H9 (cell line): ENCODE measurements at regions not wholly inside any gene's neighbourhood (a gene's known extent, or its start where the extent isn't known, plus 50 kb on each side); places are given as distances from the start of the nearest gene placed in this dataset.

Experiments
- DNase-seq: peaks from one replicate; pipeline ENCODE4 v3.0.0-alpha.2; 2017
- H2AFZ ChIP-seq: one replicate; pipeline ENCODE4 v1.6.1; 2013; ENCODE audit warnings: mild to moderate bottlenecking, low read length, control low read depth, moderate library complexity
- H2AK5ac ChIP-seq: 2 replicates; pipeline ENCODE4 v1.6.1; 2013; ENCODE audit warnings: low read length, control low read depth, mixed read lengths; ENCODE audit not compliant: insufficient read length
- H2BK120ac ChIP-seq: one replicate; pipeline ENCODE4 v1.6.1; 2013; ENCODE audit warnings: low read depth, mild to moderate bottlenecking, low read length, control low read depth, inconsistent platforms; ENCODE audit not compliant: poor library complexity, severe bottlenecking
- H2BK12ac ChIP-seq: 2 replicates; pipeline ENCODE4 v1.6.1; 2013; ENCODE audit warnings: low read length, control low read depth, mixed read lengths, low read depth; ENCODE audit not compliant: insufficient read length
- H2BK15ac ChIP-seq: 2 replicates; pipeline ENCODE4 v1.6.1; 2013; ENCODE audit warnings: low read depth, low read length, control low read depth
- H2BK20ac ChIP-seq: one replicate; pipeline ENCODE4 v1.6.1; 2013; ENCODE audit warnings: low read depth, mild to moderate bottlenecking, low read length, control low read depth, inconsistent platforms; ENCODE audit not compliant: poor library complexity, severe bottlenecking
- H2BK5ac ChIP-seq: 2 replicates; pipeline ENCODE4 v1.6.1; 2013; ENCODE audit warnings: low read length, control low read depth, mixed read lengths; ENCODE audit not compliant: insufficient read length
- H3K14ac ChIP-seq: 2 replicates; pipeline ENCODE4 v1.6.1; 2013; ENCODE audit warnings: low read length, control low read depth; ENCODE audit not compliant: insufficient read depth
- H3K18ac ChIP-seq: 2 replicates; pipeline ENCODE4 v1.6.1; 2013; ENCODE audit warnings: low read depth, mild to moderate bottlenecking, mixed read lengths, low read length, control low read depth; ENCODE audit not compliant: insufficient read length
- H3K23ac ChIP-seq: 2 replicates; pipeline ENCODE4 v1.6.1; 2013; ENCODE audit warnings: low read length, control low read depth, mixed read lengths, low read depth; ENCODE audit not compliant: insufficient read length
- H3K23me2 ChIP-seq: 2 replicates; pipeline ENCODE4 v1.6.1; 2013; ENCODE audit warnings: low read depth, mild to moderate bottlenecking, mixed read lengths, low read length, control low read depth; ENCODE audit not compliant: insufficient read length, poor library complexity, severe bottlenecking
- H3K27ac ChIP-seq: 2 replicates; pipeline ENCODE4 v1.5.1; 2013; ENCODE audit warnings: low read length, control low read depth, mixed read lengths, low read depth; ENCODE audit not compliant: insufficient read length
- H3K27me3 ChIP-seq: 2 replicates; pipeline ENCODE4 v1.6.1; 2013; ENCODE audit warnings: low read length, control low read depth, inconsistent platforms; ENCODE audit not compliant: insufficient read depth
- H3K4ac ChIP-seq: 2 replicates; pipeline ENCODE4 v1.6.1; 2013; ENCODE audit warnings: low read depth, mild to moderate bottlenecking, control low read depth, inconsistent platforms, low read length, moderate library complexity
- H3K4me1 ChIP-seq: 2 replicates; pipeline ENCODE4 v1.6.1; 2013; ENCODE audit warnings: low read length, control low read depth, inconsistent platforms; ENCODE audit not compliant: insufficient read depth
- H3K4me2 ChIP-seq: 2 replicates; pipeline ENCODE4 v1.6.1; 2013; ENCODE audit warnings: low read length, control low read depth, mixed read lengths; ENCODE audit not compliant: insufficient read length, insufficient read depth
- H3K56ac ChIP-seq: 2 replicates; pipeline ENCODE4 v1.6.1; 2013; ENCODE audit warnings: low read depth, mild to moderate bottlenecking, mixed read lengths, low read length, control low read depth; ENCODE audit not compliant: insufficient read length
- H3K79me1 ChIP-seq: 2 replicates; pipeline ENCODE4 v1.6.1; 2013; ENCODE audit warnings: low read depth, mild to moderate bottlenecking, moderate library complexity, low read length, control low read depth, inconsistent platforms; ENCODE audit not compliant: insufficient read depth, poor library complexity, severe bottlenecking
- H3K79me2 ChIP-seq: 2 replicates; pipeline ENCODE4 v1.6.1; 2013; ENCODE audit warnings: low read length, control low read depth, inconsistent platforms; ENCODE audit not compliant: insufficient read depth
- H3K9ac ChIP-seq: 2 replicates; pipeline ENCODE4 v1.6.1; 2013; ENCODE audit warnings: low read length, control low read depth, mixed read lengths; ENCODE audit not compliant: insufficient read length; ENCODE audit errors: extremely low read depth
- H3K9me3 ChIP-seq: one replicate; pipeline ENCODE4 v1.6.1; 2013; ENCODE audit warnings: low read depth, low read length, inconsistent platforms; ENCODE audit not compliant: control insufficient read depth
- H3T11ph ChIP-seq: one replicate; pipeline ENCODE4 v1.6.1; 2013; ENCODE audit warnings: mild to moderate bottlenecking, low read length, control low read depth, inconsistent platforms
- H4K20me1 ChIP-seq: one replicate; pipeline ENCODE4 v1.6.1; 2013; ENCODE audit not compliant: control insufficient read depth, insufficient read length, insufficient read depth
- H4K5ac ChIP-seq: 2 replicates; pipeline ENCODE4 v1.6.1; 2013; ENCODE audit warnings: low read depth, mild to moderate bottlenecking, mixed read lengths, low read length, control low read depth; ENCODE audit not compliant: insufficient read length
- H4K8ac ChIP-seq: replicated peaks from 2 replicates; pipeline ENCODE4 v1.6.1; 2013; ENCODE audit warnings: low read length, control low read depth, mixed read lengths, low read depth; ENCODE audit not compliant: insufficient read length
- H4K91ac ChIP-seq: 2 replicates; pipeline ENCODE4 v1.6.1; 2013; ENCODE audit warnings: low read depth, mild to moderate bottlenecking, moderate library complexity, mixed read lengths, low read length, control low read depth; ENCODE audit not compliant: insufficient read length
- H3K27ac Mint-ChIP-seq, 3 experiments: 2 replicates in 2 of 3; 3 replicates in 1 of 3; pipeline ENCODE4 v1.8.0; 2020 to 2021; ENCODE audit warnings: mixed read lengths in 3 of 3, mild to moderate bottlenecking in 1 of 3, moderate library complexity in 1 of 3
- H3K27me3 Mint-ChIP-seq: 2 replicates; pipeline ENCODE4 v1.8.0; 2021; ENCODE audit warnings: low read depth, mild to moderate bottlenecking, moderate library complexity, mixed read lengths
- H3K36me3 Mint-ChIP-seq, 3 experiments: 2 replicates in 2 of 3; 3 replicates in 1 of 3; pipeline ENCODE4 v1.8.0; 2020 to 2021; ENCODE audit warnings: low read depth in 3 of 3, mixed read lengths in 3 of 3; ENCODE audit not compliant: insufficient read depth in 1 of 3
- H3K4me1 Mint-ChIP-seq, 2 experiments: 2 replicates each; pipeline ENCODE4 v1.8.0; 2020; ENCODE audit warnings: mixed read lengths in 2 of 2
- H3K4me3 Mint-ChIP-seq, 2 experiments: 2 replicates in 1 of 2; 3 replicates in 1 of 2; pipeline ENCODE4 v1.8.0; 2020 to 2021; ENCODE audit warnings: mild to moderate bottlenecking in 2 of 2, mixed read lengths in 2 of 2, moderate library complexity in 1 of 2
- H3K9me3 Mint-ChIP-seq, 2 experiments: 2 replicates in 1 of 2; 3 replicates in 1 of 2; pipeline ENCODE4 v1.8.0; 2020; ENCODE audit warnings: mild to moderate bottlenecking in 2 of 2, mixed read lengths in 2 of 2, moderate library complexity in 1 of 2
- WGBS: extraction: QIAGEN DNeasy Blood & Tissue Kit; methylation state at CpG from one replicate; pipeline ENCODE4 v1.1.7; 2013; ENCODE audit warnings: missing lambda C conversion rate, low lambda C conversion rate, mixed read lengths; ENCODE audit not compliant: insufficient read length; ENCODE audit errors: extremely low coverage; 5-methylcytosine and 5-hydroxymethylcytosine counted together
- TF ChIP-seq, protein P1 (sequence below): fragments of 200-600 bp; sonication (generic); conservative IDR thresholded peaks from 3 replicates; pipeline ENCODE4 v1.8.0; 2021; ENCODE audit warnings: antibody characterized with exemption, mild to moderate bottlenecking

DNA sequence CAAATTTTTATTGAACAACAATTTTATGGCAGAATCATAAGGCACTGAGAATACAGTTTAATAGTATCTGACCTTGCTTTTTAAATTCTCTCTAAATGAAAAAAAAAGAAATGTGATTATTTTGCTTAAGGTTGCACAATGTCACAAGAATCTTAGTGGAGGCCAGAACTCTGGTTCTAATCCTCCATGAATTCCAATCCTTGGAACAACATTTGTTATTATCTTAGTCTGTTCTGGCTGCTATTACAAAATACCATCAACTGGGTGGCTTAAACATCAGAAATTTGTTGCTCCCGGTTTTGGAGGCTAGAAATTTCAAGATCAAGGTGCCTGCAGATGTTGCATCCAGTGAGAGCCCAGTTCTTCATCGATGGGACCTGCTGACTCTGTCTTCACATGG lies 158.2 kb upstream of the POM121L12 start:
- no peak overlapping the region for H4K8ac ChIP-seq
- Mint-ChIP-seq H3K4me1 (no peaks in the 10 kb centered on the region), H3K36me3 (no peaks in the 10 kb centered on the region; a peak in 1 of 7 replicates), H3K4me3 (no peak overlapping the region), H3K9me3 (peaks cover 0 to 4% of the 10 kb centered on the region in 2 experiments; a peak in 2 of 5 replicates), H3K27me3 (no peaks in the 10 kb centered on the region), H3K27ac (no peak overlapping the region)
- H3K23me2 ChIP-seq: no peaks in the 10 kb centered on the region
- no peak overlapping the region for H2BK12ac ChIP-seq
- WGBS: no CpG with 5 or more reads among the region's 2 CpGs
- no peak overlapping the region for H4K91ac ChIP-seq
- H3K79me1 ChIP-seq: no peaks in the 10 kb centered on the region
- H3K18ac ChIP-seq: no peak overlapping the region
- H3K4me1 ChIP-seq: no peaks in the 10 kb centered on the region
- no peak overlapping the region for H2AFZ ChIP-seq
- H2BK120ac ChIP-seq: no peak overlapping the region
- H2BK20ac ChIP-seq: no peak overlapping the region
- H3K14ac ChIP-seq: no peak overlapping the region
- H3K23ac ChIP-seq: no peak overlapping the region
- H2BK15ac ChIP-seq: no peak overlapping the region
- no peak overlapping the region for H3K9ac ChIP-seq
- TF ChIP-seq, protein P1, sequence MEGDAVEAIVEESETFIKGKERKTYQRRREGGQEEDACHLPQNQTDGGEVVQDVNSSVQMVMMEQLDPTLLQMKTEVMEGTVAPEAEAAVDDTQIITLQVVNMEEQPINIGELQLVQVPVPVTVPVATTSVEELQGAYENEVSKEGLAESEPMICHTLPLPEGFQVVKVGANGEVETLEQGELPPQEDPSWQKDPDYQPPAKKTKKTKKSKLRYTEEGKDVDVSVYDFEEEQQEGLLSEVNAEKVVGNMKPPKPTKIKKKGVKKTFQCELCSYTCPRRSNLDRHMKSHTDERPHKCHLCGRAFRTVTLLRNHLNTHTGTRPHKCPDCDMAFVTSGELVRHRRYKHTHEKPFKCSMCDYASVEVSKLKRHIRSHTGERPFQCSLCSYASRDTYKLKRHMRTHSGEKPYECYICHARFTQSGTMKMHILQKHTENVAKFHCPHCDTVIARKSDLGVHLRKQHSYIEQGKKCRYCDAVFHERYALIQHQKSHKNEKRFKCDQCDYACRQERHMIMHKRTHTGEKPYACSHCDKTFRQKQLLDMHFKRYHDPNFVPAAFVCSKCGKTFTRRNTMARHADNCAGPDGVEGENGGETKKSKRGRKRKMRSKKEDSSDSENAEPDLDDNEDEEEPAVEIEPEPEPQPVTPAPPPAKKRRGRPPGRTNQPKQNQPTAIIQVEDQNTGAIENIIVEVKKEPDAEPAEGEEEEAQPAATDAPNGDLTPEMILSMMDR: no peak
- H3K4ac ChIP-seq: no peak overlapping the region
- no peaks in the 10 kb centered on the region for H3K79me2 ChIP-seq
- no peak overlapping the region for H3T11ph ChIP-seq
- H3K9me3 ChIP-seq: no peaks in the 10 kb centered on the region
- no peaks in the 10 kb centered on the region for H3K27me3 ChIP-seq
- H3K27ac ChIP-seq: no peak overlapping the region
- H4K5ac ChIP-seq: no peak overlapping the region
- no peak overlapping the region for H3K4me2 ChIP-seq
- no peaks in the 10 kb centered on the region for H4K20me1 ChIP-seq
- H2AK5ac ChIP-seq: no peak overlapping the region
- H3K56ac ChIP-seq: no peak overlapping the region
- DNase-seq: no peak
- no peak overlapping the region for H2BK5ac ChIP-seq
